ENCODE measurements at regions not wholly inside any gene's neighbourhood (a gene's known extent, or its start where the extent isn't known, plus 50 kb on each side); places are given as distances from the start of the nearest gene placed in this dataset.

DNA sequence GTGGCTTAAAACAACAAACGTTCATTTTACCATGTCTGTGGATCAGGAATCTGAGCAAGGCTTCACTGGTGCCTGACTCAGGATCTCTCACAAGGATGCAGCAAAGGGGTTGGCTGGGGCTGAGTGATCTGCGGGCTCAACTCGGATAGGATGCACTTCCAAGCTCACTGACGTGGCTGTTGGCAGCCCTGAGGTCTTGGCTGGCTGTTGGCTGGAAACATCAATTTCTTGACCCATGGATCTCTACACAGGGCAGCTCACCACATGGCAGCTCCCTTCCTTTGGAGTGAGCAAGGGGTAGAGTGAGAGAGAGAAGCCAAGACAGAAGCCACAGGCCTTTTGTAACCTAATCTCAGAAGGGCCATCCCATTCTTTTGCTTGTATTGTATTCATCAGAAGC is 202.1 kb downstream of the NXNL2 start:
- no peak for DNase-seq

DNA sequence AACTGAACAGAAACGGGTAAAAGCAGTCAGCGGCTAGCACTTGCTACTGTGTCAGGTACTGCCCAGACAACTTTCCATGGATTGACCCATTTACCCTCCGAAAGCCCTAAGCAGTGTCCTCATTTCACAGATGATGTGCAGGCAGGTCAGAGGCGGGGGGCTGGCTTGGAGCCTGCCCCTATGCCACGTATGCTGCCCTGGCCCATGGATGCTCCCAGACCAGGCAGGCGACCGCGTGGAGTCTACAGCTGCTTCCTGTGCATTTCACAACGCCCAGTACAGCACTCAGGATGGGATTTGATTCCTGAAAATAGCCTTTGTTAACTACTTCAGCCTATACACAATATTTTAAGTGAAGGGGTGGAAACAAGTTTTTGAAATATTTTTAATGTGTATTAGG is 202.9 kb downstream of the NXNL2 start:
- DNase-seq: no peak

DNA sequence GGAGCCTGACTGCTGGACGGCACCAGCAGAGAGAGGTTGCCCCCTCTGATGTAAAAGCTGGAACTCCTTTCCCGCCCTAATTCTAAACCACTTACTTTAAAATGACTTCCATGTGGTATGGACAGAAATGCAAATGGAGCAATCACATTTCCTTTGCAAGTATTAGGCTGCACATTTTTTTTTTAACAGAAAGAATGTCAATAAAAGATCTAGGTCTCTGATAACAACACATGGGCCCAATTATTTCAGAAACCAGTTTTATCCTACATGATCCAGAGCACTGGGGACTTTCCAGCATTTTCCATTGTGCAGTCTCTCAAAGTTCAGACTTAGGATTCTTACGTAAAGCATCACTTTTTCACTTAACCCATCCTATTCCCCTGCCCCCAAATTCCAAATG is 203.7 kb downstream of the NXNL2 start:
- DNase-seq: no peak

DNA sequence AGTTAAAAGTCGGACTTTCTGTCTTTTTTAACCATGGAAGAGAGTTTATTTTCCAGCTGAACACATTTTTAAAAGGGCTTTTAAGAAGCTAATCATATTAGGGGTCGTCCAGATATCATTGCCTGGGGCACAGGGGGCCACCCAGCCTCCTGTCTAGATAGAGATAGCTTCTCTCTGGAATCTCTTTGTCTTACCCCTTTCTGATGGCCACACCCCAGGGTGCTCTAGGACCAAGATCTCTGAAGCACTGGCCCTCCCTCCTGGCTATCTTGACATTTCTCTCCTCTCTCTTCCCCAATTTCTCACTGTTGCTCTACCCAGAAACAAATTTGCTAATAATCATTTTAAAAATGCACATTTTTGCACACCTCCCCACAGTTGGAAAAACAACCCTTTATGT is 204.4 kb downstream of the NXNL2 start:
- DNase-seq: no peak

DNA sequence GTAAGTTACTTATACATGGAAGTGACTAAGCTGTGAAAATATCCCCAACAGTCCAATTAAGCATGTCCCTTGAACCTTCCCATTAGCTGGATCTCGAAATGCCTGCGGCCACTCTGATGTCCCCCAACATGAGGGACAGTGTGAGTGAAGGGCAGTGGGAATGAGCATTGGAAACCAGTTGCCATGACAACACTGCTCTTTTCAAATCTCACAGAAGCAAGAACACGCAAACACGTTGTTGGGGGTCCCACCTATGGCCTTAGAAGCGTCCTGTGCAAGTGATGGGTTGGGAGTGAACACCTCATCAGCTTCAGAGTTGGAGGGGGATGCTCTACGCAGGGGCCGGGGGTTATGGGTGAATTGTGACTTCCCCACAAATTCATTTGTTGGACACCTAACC is 205.9 kb downstream of the NXNL2 start:
- DNase-seq: no peak

DNA sequence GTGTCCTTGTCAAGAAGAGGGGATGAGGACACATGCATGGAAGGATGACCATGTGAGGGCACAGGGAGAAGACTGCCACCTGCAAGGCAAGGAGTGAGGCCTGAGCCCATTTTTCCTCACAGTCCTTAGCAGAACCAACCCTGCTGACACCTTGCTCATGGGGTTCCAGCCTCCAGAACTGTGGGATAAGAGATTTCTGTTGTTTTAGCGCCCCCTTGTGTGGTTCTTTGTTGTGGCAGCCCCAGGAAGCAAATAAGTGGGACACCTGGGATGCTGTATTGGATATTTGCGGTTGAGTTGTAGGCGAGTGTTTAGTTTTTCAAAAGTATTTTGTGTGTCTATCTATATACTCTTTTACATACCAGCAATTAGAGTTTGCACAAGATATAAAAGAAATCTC is 206.4 kb downstream of the NXNL2 start:
- DNase-seq: no peak

DNA sequence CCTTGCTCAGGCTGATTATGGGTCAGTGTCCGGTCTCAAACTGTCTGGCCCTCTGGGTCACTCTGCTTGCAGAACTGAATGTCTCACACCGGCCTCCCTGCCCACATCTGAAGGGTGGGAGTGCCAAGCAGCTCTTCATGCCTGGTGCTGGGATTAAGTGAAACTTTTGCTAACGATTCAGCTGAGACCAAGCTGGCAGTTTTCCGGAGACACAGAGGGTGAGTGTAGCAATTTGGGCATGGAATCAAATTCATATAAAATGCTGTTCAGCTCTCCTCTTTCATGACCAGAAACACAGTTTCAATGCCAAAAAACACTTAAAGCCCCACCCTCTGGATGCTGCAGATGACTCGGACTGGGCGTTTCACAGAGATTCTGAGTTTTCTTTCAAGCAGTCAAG is 207.5 kb downstream of the NXNL2 start:
- DNase-seq: no peak

DNA sequence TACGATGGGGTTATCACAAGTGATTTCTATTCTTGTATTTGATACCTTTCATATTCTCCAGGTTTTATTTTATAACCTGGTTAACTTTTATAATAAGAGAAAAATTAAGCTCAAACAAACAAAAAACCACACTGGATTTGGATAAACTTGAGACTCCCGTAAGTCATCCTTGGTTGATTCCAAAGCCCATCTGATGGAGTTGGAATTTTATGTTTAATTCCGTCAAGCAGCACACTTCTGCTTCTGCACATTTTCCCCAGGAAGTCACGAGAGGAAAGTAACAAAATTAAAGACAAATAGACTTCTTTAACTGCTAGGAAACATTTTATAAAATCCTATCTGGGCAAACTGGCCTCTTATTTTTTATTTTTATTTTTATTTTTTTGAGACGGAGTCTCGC is 207.9 kb downstream of the NXNL2 start:
- no peak for DNase-seq

DNA sequence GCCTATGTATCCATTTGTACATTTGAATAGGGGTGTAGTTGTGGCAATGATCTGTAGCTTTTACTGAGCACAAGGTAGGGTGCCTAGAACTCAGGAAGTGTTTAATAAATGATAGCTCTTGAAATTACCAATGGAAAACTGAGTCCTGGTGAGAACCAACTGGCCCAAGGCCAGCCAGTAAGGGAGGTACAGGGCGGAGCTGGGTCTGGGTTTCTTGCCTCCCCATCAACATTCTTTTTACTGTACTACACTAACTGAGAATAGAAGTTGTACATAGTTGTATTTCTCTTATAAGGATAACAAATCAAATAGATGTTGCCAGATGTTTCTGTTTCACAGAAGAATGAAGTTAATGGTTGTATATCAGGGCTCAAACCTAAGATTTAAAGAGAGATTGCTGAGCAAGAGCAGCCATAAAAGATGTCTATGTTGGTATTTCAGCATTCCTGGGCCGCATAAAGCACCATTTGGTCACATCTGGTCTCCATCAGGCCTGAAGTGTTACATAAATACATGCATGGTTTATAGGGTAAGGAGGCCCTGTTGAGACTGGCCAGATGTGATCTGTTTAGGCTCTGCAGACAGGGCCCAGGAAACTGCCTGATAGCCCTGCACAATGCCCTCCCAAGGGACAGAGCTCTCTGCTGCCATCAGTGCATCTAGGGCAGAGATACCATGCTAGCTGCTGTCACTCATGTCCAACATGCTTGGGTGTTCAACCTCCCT is 210.5 kb downstream of the NXNL2 start:
- DNase-seq: no peak

DNA sequence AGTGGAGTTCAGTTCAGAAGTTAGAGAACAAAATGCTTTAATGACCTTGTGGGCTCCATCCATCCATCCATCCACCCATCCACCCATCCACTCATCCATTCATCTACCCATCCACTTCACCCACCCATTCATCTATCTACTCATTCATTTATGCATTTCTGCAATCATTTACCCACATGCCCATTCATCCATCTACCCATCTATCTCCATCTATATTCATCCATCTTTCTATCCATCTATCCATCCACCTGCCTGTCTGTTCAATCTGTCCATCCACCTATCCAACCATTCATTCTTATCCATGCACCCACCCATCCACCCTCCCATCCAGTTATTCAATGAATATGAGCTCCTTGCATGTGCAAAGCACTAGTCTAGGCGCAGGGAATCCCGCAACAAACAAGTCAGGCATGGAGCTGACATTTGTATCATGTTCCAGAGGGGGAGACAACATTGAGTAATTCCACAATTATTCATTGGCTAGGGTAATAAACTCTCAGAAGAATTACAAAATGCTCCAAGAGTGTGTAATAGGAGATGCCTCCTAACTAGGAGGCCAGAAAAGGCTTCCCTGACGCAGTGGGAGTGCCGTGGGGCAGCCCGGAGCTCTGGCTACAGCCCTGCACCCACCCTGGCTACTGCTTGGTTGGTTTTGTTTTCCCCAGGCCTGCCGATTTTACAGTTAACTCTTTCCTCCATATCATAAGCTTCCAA is 211.2 kb downstream of the NXNL2 start:
- no peak for DNase-seq

DNA sequence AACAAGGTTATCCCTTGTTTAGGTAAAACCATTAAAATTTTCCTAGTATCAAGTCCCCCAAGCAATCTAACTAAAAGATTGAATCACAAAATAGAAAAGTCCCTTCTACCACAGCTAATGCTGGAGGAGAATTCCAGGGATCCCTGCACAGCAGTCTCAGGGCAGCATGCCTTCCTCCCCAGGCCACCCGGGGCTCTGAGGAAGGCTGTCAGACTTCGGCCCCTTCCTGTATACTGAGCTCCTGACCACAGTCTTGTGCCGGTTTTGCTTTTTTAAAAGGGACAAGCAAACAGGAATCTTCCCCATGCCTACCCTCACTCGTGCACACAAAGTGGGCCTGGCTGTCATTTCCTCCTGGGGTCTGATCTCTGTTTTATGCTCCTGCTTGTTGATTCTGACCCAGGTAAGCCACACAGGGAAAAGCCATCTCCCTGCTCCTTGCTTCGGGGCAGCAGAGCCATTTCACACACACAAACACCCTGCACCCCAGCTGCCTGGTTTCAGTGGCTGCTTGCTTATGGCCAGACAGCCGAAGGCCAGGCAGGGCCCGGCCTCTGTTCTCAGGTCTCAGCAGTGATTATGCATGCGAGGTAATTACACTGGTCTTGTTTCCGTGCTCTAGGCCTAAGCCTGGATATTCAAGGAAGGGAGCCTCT is 211.9 kb downstream of the NXNL2 start:
- no peak for DNase-seq

DNA sequence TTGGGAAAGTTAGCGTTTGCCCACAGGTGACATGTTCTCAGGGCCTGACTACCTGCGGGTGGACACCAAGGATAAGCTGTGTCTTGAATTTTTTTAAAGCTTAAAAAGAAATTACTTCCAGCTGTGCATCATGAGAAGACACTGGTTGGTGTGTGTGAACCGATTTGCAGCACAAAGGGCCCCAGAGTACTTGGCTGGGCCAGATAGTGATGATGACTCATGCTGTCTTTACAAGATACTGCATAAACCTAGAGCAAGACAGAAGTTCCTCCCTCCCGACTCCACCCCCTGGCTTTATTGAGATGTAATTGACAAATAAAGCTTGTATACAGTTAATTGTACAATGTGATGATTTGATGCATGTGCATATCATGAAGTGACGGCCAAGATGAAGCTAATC is 212.8 kb downstream of the NXNL2 start:
- no peak for DNase-seq

DNA sequence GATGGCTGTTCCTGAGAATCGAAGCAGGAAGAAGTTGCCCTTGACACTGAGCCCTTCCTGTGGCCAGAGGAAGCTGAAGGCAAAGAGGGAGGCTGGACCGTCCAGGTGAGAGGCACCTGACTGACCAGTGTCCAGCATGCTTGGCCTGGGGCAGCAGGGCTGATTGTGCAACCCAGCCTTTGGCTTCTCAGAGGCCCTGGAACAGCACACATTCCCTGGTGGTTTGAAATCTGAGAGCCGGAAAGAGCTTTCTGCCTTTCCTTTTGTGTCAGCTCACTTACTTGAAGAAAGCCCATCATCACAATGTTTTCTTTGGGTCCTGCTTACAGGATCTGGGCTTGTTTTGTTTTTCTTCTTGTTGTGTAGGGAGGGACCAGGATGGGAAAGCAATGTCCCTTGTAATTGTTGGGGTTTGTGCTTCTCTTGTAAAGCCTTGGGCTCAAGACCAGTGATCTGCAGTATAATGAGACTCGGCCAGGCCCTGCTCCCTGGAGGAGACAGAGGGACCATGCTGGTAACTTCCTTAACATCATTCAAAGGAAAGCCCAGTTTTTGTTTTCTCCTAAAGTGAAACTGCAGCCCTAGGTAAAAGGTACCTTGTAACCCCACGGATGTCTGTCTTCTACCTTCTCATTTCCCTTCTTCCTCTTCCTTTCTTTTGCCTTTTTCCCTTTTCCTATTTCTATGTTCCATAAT is 213.7 kb downstream of the NXNL2 start:
- DNase-seq: no peak

DNA sequence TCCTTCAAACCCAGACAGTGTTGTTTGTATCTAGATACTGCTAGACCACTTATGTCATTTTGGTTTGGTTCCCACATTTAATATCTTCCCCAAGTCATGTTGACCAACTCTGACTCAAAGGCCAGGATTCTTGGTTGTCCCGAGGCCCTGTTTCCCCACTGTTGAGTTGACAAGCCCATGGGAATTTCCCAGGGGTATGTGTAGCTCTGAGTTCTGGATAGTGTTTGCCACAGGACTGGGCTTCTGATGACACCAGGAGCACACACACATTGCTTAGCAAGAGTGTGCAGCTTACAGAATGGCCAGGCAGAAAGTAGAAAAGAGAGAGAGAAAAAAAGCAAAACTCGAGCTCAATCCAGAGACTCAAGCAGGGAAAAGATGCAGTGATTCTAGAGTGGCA is 214.4 kb downstream of the NXNL2 start:
- DNase-seq: no peak

DNA sequence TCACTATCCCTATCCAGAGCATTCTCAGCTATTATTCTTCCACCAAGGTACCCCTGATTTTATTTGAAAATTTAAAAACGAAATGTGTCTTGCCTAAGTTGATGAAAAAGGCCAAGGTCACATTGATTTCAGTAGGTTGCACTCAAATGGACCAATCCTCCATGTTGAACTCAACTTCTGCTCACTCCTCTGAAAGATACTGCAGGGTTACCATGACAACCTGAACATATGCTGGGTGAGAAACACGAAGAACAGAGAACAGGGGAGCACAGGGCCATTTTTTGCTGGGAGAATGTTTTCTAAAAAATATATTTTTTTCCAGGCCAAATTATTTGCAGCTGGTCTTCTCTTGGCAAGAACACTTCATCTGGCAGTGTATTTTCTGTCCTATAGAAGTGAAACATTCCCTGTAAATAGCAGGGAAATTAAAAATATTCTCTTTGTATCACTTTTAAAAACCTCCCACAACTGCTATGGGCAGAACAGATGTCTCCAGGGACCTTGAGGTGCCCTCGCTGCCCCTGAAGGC is 215.9 kb downstream of the NXNL2 start:
- DNase-seq: no peak

DNA sequence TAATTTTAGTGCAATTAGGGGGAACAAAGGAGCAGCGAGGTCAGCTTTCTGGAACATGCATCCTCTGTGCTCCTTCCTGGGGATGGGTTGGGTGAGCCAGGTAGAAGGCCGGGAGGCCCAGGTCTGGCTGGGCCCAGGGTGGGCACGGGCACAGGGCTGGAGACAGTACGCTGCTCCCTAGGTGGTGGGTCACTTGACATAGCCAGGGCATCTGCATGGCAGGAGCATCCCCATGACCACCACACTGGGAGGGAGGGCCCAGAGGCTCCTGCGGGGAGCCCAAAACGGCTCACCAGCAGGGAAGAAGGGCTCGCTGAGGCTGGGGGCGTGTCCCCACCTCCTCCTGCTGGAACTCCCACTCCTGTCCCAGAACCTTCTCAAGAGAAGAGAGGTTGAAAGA is 216.8 kb downstream of the NXNL2 start:
- no peak for DNase-seq

DNA sequence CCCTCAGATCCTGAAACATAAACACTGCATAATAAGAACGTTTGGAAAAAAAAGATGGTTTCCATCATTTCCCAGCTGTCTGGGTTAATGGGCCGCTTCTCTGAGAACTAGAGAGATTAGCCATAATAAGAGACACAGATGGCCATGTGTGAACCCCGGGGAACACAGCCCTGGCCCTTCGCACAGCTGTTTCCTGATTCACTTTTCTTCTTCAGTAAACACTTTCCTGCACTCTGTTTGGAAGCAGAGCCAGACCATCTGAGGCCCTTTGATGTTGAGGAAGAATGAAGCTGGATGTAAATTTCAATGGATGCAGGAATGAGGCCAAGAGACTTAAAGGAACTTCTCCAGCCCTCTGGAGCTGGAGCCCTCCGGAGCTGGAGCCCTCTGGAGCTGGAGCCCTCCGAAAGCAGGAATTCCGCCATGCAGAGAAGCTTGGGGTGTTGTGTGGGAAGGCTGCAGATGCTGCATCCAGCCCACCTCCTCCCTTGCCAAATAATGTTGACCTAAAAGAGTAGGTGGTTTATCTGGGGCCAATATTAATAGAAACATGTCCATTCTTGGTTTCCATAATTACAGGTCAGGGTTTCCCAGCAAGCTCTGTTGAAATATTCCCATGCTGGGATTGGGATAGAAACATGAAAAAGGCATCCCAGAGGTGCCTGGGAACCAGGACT is 218.9 kb downstream of the NXNL2 start:
- no peak for DNase-seq

DNA sequence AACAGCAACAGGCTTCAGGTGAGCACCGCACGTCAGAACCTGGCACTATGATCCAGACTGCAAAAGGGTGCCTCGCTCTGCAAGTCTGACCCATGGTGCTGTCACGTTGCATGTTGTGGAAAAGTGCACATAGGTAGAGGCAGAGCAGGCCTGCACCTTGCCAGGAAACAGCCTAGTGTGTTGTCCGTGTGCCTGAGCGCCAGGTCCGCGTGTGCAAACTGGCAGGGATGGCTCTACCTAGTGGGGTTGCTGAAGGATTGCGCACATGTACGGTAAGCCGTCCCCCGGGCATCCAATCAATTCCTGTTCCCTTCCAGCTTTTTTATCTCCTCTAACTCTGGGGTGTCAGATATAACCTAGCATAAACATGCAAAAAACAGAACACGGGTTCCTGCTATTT is 219.5 kb downstream of the NXNL2 start:
- no peak for DNase-seq

DNA sequence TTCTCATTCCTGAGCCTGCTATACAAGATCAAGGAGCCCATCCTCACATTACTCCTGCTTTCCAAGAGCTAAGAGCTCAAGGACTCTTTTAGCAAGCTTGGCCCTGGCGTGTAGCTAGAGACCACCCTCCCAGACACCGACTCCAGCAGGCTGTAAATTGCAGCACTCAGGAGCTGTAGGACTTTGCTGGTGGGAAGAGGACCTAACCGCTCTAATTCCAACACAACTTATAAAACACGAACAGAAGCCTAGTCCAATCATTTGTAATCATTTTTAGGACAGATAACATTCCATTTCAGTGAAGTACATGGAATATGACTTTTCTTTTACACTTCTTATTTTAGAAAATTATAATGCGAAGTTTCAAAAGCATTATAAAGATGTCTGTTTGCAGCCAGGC is 219.9 kb downstream of the NXNL2 start:
- DNase-seq: no peak

DNA sequence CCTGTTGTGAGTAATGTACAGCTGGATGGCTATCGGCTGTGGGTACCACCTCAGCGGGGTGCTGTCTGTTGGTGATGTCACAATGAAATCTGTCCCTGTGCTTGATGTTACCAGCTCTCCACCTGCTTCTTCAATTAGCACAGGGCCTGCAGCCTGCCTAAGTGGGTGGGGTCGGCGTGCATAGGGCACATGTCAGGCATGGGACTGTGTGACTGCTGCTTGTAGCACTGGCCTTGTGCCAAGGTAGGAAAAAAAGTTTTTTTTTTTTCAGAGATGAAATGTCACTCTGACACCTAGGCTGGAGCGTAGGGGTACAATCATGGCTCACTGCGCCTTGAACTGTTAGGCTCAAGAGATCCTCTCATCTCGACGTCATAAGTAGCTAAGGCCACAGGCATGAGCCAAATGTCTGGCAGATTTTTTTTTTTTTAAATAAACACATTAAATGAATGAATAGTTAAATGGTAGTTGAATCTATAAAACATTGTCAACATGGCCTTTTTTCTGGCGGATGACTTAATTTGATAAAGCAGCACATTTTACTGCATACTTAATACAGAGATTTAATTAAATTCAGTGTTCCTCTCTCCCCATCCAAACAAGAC is 222.5 kb downstream of the NXNL2 start:
- no peak for DNase-seq

DNA sequence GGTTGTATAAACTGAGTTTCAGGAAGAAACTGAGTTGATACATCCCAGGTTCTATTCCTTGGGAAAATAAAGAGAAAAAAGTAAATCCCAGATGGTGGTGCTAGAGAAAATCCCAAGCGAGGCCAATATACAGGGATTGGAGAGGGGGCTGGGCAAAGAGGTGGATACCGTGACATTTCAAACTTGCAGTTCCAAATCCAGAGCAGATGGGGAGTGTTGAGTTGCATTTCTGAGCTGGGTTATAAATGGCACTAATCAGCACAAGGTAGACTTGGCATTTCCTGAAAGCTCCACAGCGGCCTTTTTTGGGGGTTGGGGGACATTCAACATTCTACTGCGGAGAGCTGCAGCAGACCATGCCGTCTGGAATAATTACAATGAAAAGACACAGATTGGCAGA is 224.4 kb downstream of the NXNL2 start:
- no peak for DNase-seq

DNA sequence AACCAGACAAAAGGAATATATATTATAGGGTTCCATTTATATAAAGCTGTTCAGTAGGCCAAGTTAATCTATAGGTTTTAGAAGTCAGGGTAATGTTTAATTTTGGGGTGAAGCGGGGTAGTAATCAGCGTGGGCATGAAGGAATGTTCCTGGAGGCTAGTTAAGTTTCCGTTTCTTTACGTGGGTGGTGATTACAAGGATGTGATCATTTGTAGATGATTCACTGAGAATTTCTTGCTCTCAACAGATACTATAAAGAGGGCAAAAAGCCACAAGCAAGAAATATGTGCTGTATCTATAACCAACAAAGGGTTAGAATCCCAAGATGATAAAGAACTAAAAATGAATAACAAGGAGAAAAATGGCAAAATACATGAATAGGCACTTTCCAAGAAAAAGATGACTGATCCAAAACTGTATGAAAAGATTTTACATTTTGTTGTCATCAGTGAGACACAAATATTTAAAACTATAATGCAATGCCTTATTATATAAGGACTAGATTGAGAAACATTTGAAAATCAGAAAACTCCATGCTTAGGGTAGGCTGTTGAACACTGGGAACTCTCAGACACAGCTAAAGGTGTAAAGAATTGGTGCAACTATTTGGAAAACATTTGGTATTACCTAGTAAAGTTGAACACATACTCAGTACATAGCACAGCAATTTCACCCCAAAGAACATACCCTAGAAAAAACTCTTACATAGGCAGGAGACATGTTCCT is 224.3 kb upstream of the S1PR3 start:
- DNase-seq: no peak
